GM23248 (cell line): ENCODE measurements at regions not wholly inside any gene's neighbourhood (a gene's known extent, or its start where the extent isn't known, plus 50 kb on each side); places are given as distances from the start of the nearest gene placed in this dataset.
"Not testable (repeated sequence)": the region's sequence is repeated elsewhere in the genome, so short reads cannot be mapped to it uniquely, and the experiment has no call there.

Experiments used
- DNase-seq: peaks from one replicate; pipeline ENCODE4 v3.0.0-alpha.2; 2015
- H2AFZ ChIP-seq: fragments of 200-600 bp; sonication (generic); 2 replicates; pipeline ENCODE4 v1.6.1; 2016; ENCODE audit warnings: antibody characterized with exemption
- H3F3A ChIP-seq: fragments of 200-600 bp; sonication (generic); 2 replicates; pipeline ENCODE4 v1.6.1; 2016; ENCODE audit warnings: mild to moderate bottlenecking, antibody characterized with exemption, mixed run types; ENCODE audit not compliant: insufficient read depth
- H3K27ac ChIP-seq: fragments of 200-600 bp; sonication (generic); 2 replicates; pipeline ENCODE4 v1.5.1; 2016; ENCODE audit warnings: mild to moderate bottlenecking
- H3K27me3 ChIP-seq: fragments of 200-600 bp; sonication (generic); replicated peaks from 2 replicates; pipeline ENCODE4 v1.6.1; 2016; ENCODE audit warnings: mild to moderate bottlenecking; ENCODE audit not compliant: insufficient read depth
- H3K36me3 ChIP-seq: fragments of 200-600 bp; sonication (generic); 2 replicates; pipeline ENCODE4 v1.6.1; 2016; ENCODE audit warnings: low read depth, mild to moderate bottlenecking
- H3K4me1 ChIP-seq: fragments of 200-600 bp; sonication (generic); 2 replicates; pipeline ENCODE4 v1.6.1; 2016; ENCODE audit warnings: mild to moderate bottlenecking; ENCODE audit not compliant: insufficient read depth
- H3K4me2 ChIP-seq: fragments of 200-600 bp; sonication (generic); one replicate; pipeline ENCODE4 v1.6.1; 2016; ENCODE audit warnings: mild to moderate bottlenecking; ENCODE audit not compliant: unreplicated experiment
- H3K4me3 ChIP-seq: fragments of 200-600 bp; sonication (generic); 2 replicates; pipeline ENCODE4 v1.5.1; 2016; ENCODE audit warnings: mild to moderate bottlenecking
- H3K79me2 ChIP-seq: fragments of 200-600 bp; sonication (generic); 2 replicates; pipeline ENCODE4 v1.6.1; 2016; ENCODE audit warnings: mild to moderate bottlenecking; ENCODE audit not compliant: insufficient read depth
- H3K9ac ChIP-seq: fragments of 200-600 bp; sonication (generic); 2 replicates; pipeline ENCODE4 v1.6.1; 2016; ENCODE audit warnings: mild to moderate bottlenecking
- H3K9me2 ChIP-seq: fragments of 200-600 bp; sonication (generic); 2 replicates; pipeline ENCODE4 v1.6.1; 2016; ENCODE audit warnings: mixed run types, mild to moderate bottlenecking, moderate library complexity; ENCODE audit not compliant: insufficient read depth
- H3K9me3 ChIP-seq: fragments of 200-600 bp; sonication (generic); one replicate; pipeline ENCODE4 v1.6.1; 2017; ENCODE audit warnings: low read depth
- H4K20me1 ChIP-seq: fragments of 200-600 bp; sonication (generic); 2 replicates; pipeline ENCODE4 v1.6.0; 2016; ENCODE audit not compliant: insufficient read depth
- EZH2 ChIP-seq: fragments of 200-600 bp; sonication (generic); IDR thresholded peaks from 2 replicates; pipeline ENCODE4 v1.6.1; 2018; ENCODE audit warnings: antibody characterized with exemption, mild to moderate bottlenecking; ENCODE audit not compliant: insufficient read depth, poor library complexity, severe bottlenecking
- EZH2phosphoT487 ChIP-seq: fragments of 200-600 bp; sonication (generic); IDR thresholded peaks from 2 replicates; pipeline ENCODE4 v1.6.1; 2018; ENCODE audit warnings: antibody characterized with exemption, moderate library complexity, mild to moderate bottlenecking, low read depth; ENCODE audit not compliant: insufficient read depth
- WGBS, 2 experiments: methylation state at CpG; one replicate each; pipeline ENCODE4 v1.1.6; 2015 to 2017; ENCODE audit warnings: low lambda C conversion rate in 2 of 2, low coverage in 1 of 2; ENCODE audit errors: missing lambda C conversion rate in 2 of 2; 5-methylcytosine and 5-hydroxymethylcytosine counted together
- in situ Hi-C: fragments of 300-500 bp; cut with MboI; formaldehyde crosslinking; loops from 2 replicates; pipeline ENCODE4 v1.15.0; 2020

- H4K20me1 ChIP-seq, result no peaks in the 10 kb centered on the region
- peaks cover 10% of the 10 kb centered on the region for H3K4me1 ChIP-seq
- H2AFZ ChIP-seq, result no peak overlapping the region
- H3K9me2 ChIP-seq, result no peaks in the 10 kb centered on the region
- H3K4me3 ChIP-seq, result no peak overlapping the region
- no peak overlapping the region for H3K4me2 ChIP-seq
- in situ Hi-C loops, result no loop called here
- H3K27ac ChIP-seq, result no peak overlapping the region
- no peaks in the 10 kb centered on the region for H3K79me2 ChIP-seq
- no peaks in the 10 kb centered on the region for H3K9me3 ChIP-seq
- no peak overlapping the region for H3K9ac ChIP-seq
- no peaks in the 10 kb centered on the region for H3K36me3 ChIP-seq
- no peak for TF ChIP-seq EZH2
- TF ChIP-seq EZH2phosphoT487, result no peak
- DNase-seq, result no peak
- peaks cover 9% of the 10 kb centered on the region for H3F3A ChIP-seq
- 58 to 64% methylated on average over 2 of the region's 2 CpGs for WGBS, 2 experiments
- no peaks in the 10 kb centered on the region for H3K27me3 ChIP-seq
Measured at GRCh38 chr3:72078676-72079368, 293.9 kb upstream of the PROK2 start.

GRCh38 chr3:72077473-72078259 lies 292.7 kb upstream of the PROK2 start:
- Histone ChIP-seq H4K20me1 (no peaks in the 10 kb centered on the region), H3K4me2 (no peak overlapping the region), H3K9me2 (no peaks in the 10 kb centered on the region), H2AFZ (no peak overlapping the region), H3K9me3 (no peaks in the 10 kb centered on the region), H3K4me3 (no peak overlapping the region), H3K9ac (no peak overlapping the region), H3K36me3 (no peaks in the 10 kb centered on the region), H3F3A (peaks cover 9% of the 10 kb centered on the region), H3K27ac (no peak overlapping the region), H3K27me3 (no peaks in the 10 kb centered on the region), H3K79me2 (no peaks in the 10 kb centered on the region), H3K4me1 (peaks cover 10% of the 10 kb centered on the region)
- WGBS, 2 experiments, result 84 to 88% methylated on average over 6 of the region's 6 CpGs
- no peak for DNase-seq
- TF ChIP-seq EZH2 (no peak), EZH2phosphoT487 (no peak)
- in situ Hi-C loops, result no loop called here

- H3K79me2 ChIP-seq, result not testable (repeated sequence)
- 60 to 63% methylated on average over 7 of the region's 7 CpGs for WGBS, 2 experiments
Measured at GRCh38 chr3:72075848-72076247, 290.9 kb upstream of the PROK2 start.

GRCh38 chr3:72071624-72072023 lies 286.7 kb upstream of the PROK2 start:
- Histone ChIP-seq H3K4me3 (no peak overlapping the region), H3K27me3 (no peaks in the 10 kb centered on the region), H3K4me1 (no peaks in the 10 kb centered on the region), H3K9ac (no peak overlapping the region), H3K79me2 (no peaks in the 10 kb centered on the region), H3K27ac (no peak overlapping the region), H3K9me2 (no peaks in the 10 kb centered on the region), H4K20me1 (no peaks in the 10 kb centered on the region), H2AFZ (no peak overlapping the region), H3K36me3 (no peaks in the 10 kb centered on the region), H3K4me2 (no peak overlapping the region), H3F3A (no peaks in the 10 kb centered on the region), H3K9me3 (no peaks in the 10 kb centered on the region)
- WGBS, 2 experiments, result 80 to 83% methylated on average over 2 of the region's 2 CpGs
- TF ChIP-seq EZH2phosphoT487, result no peak
- TF ChIP-seq EZH2, result no peak
- in situ Hi-C loops, result no loop called here
- no peak for DNase-seq

More at GRCh38 chr3:72075848-72076247, 290.9 kb upstream of the PROK2 start:
- H3K9me2 ChIP-seq, H3K27me3 ChIP-seq, H4K20me1 ChIP-seq, H3F3A ChIP-seq, H2AFZ ChIP-seq, H3K4me3 ChIP-seq, H3K9ac ChIP-seq, H3K4me2 ChIP-seq, H3K4me1 ChIP-seq, H3K36me3 ChIP-seq, in situ Hi-C loops, H3K27ac ChIP-seq, H3K9me3 ChIP-seq, DNase-seq: not testable (repeated sequence)
